ENCODE measurements at regions not wholly inside any gene's neighbourhood (a gene's known extent, or its start where the extent isn't known, plus 50 kb on each side); places are given as distances from the start of the nearest gene placed in this dataset.
"Not testable (repeated sequence)": the region's sequence is repeated elsewhere in the genome, so short reads cannot be mapped to it uniquely, and the experiment has no call there.

GRCh38 chr2:54040250-54040649 is 69.5 kb upstream of the PSME4 start:
- dilution Hi-C loops (cut with MboI; ENCODE audit: extremely low pct_ligation_motif_present, low sequenced_read_pairs): no loop called here
- no peak for FAIRE-seq
- TF ChIP-seq, protein P1, sequence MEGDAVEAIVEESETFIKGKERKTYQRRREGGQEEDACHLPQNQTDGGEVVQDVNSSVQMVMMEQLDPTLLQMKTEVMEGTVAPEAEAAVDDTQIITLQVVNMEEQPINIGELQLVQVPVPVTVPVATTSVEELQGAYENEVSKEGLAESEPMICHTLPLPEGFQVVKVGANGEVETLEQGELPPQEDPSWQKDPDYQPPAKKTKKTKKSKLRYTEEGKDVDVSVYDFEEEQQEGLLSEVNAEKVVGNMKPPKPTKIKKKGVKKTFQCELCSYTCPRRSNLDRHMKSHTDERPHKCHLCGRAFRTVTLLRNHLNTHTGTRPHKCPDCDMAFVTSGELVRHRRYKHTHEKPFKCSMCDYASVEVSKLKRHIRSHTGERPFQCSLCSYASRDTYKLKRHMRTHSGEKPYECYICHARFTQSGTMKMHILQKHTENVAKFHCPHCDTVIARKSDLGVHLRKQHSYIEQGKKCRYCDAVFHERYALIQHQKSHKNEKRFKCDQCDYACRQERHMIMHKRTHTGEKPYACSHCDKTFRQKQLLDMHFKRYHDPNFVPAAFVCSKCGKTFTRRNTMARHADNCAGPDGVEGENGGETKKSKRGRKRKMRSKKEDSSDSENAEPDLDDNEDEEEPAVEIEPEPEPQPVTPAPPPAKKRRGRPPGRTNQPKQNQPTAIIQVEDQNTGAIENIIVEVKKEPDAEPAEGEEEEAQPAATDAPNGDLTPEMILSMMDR (optimal IDR thresholded peaks at IDR 0.05 in 1 of 3, IDR thresholded peaks at IDR 0.05 in 1 of 3, conservative IDR thresholded peaks at IDR 0.05 in 1 of 3; ENCODE audit: extremely low read depth in 1 of 3, insufficient read depth in 2 of 3, low read length in 3 of 3): no peak
- no peak for TF ChIP-seq EZH2 (IDR thresholded peaks at IDR 0.05; ENCODE audit: low read length)
- H3K9me1 ChIP-seq (ENCODE audit: control insufficient read depth, extremely low read depth, insufficient read depth, low read length): no peaks in the 10 kb centered on the region
- no peaks in the 10 kb centered on the region for H3K79me2 ChIP-seq (ENCODE audit: control insufficient read depth, insufficient read depth, low read length)
- no peak overlapping the region for H2AFZ ChIP-seq (ENCODE audit: control insufficient read depth, low read length)
- H3K9ac ChIP-seq (ENCODE audit: control insufficient read depth, extremely low read depth, insufficient read depth, low read length): no peak overlapping the region
- no peaks in the 10 kb centered on the region for H3K36me3 ChIP-seq (ENCODE audit: control insufficient read depth in 2 of 2, extremely low read depth in 1 of 2, insufficient read depth in 2 of 2, low read length in 2 of 2)
- H3K9me3 ChIP-seq (ENCODE audit: control insufficient read depth, low read depth, low read length): peaks cover 2% of the 10 kb centered on the region
- H3K27me3 ChIP-seq (ENCODE audit: control insufficient read depth, extremely low read depth, insufficient read depth, low read length): no peaks in the 10 kb centered on the region
- H3K4me2 ChIP-seq (ENCODE audit: control insufficient read depth, extremely low read depth, insufficient read depth, low read depth, low read length): no peak overlapping the region
- no peak overlapping the region for H3K27ac ChIP-seq (ENCODE audit: control insufficient read depth, insufficient read depth, low read length)
- H3K4me3 ChIP-seq (ENCODE audit: control insufficient read depth in 2 of 3, extremely low read depth in 1 of 3, insufficient read depth in 2 of 3, low read depth in 1 of 3, low read length in 3 of 3): no peak overlapping the region
- no peak for DNase-seq (ENCODE audit: low read depth, low spot score)
- peaks cover 17% of the 10 kb centered on the region for H3K4me1 ChIP-seq (ENCODE audit: control insufficient read depth, extremely low read depth, insufficient read depth, low read length)
- H4K20me1 ChIP-seq (ENCODE audit: control insufficient read depth, extremely low read depth, insufficient read depth, low read length): no peaks in the 10 kb centered on the region

GRCh38 chr2:54038835-54039234 is 68.0 kb upstream of the PSME4 start:
- H3K9ac ChIP-seq (ENCODE audit: control insufficient read depth, extremely low read depth, insufficient read depth, low read length): no peak overlapping the region
- DNase-seq (ENCODE audit: low read depth, low spot score): no peak
- dilution Hi-C loops (cut with MboI; ENCODE audit: extremely low pct_ligation_motif_present, low sequenced_read_pairs): no loop called here
- no peak overlapping the region for H2AFZ ChIP-seq (ENCODE audit: control insufficient read depth, low read length)
- no peaks in the 10 kb centered on the region for H3K27me3 ChIP-seq (ENCODE audit: control insufficient read depth, extremely low read depth, insufficient read depth, low read length)
- peak; percentile 72 for FAIRE-seq
- H3K27ac ChIP-seq (ENCODE audit: control insufficient read depth, insufficient read depth, low read length): no peak overlapping the region
- no peaks in the 10 kb centered on the region for H3K9me1 ChIP-seq (ENCODE audit: control insufficient read depth, extremely low read depth, insufficient read depth, low read length)
- no peaks in the 10 kb centered on the region for H4K20me1 ChIP-seq (ENCODE audit: control insufficient read depth, extremely low read depth, insufficient read depth, low read length)
- no peaks in the 10 kb centered on the region for H3K36me3 ChIP-seq (ENCODE audit: control insufficient read depth in 2 of 2, extremely low read depth in 1 of 2, insufficient read depth in 2 of 2, low read length in 2 of 2)
- TF ChIP-seq, protein P1 (optimal IDR thresholded peaks at IDR 0.05 in 1 of 3, IDR thresholded peaks at IDR 0.05 in 1 of 3, conservative IDR thresholded peaks at IDR 0.05 in 1 of 3; ENCODE audit: extremely low read depth in 1 of 3, insufficient read depth in 2 of 3, low read length in 3 of 3): no peak
- no peak for TF ChIP-seq EZH2 (IDR thresholded peaks at IDR 0.05; ENCODE audit: low read length)
- no peak overlapping the region for H3K4me3 ChIP-seq (ENCODE audit: control insufficient read depth in 2 of 3, extremely low read depth in 1 of 3, insufficient read depth in 2 of 3, low read depth in 1 of 3, low read length in 3 of 3)
- peak overlapping the region; percentile 1 for H3K4me2 ChIP-seq (ENCODE audit: control insufficient read depth, extremely low read depth, insufficient read depth, low read depth, low read length)
- peaks cover 11% of the 10 kb centered on the region for H3K4me1 ChIP-seq (ENCODE audit: control insufficient read depth, extremely low read depth, insufficient read depth, low read length)
- H3K79me2 ChIP-seq (ENCODE audit: control insufficient read depth, insufficient read depth, low read length): no peaks in the 10 kb centered on the region
- H3K9me3 ChIP-seq (ENCODE audit: control insufficient read depth, low read depth, low read length): no peaks in the 10 kb centered on the region

DNA sequence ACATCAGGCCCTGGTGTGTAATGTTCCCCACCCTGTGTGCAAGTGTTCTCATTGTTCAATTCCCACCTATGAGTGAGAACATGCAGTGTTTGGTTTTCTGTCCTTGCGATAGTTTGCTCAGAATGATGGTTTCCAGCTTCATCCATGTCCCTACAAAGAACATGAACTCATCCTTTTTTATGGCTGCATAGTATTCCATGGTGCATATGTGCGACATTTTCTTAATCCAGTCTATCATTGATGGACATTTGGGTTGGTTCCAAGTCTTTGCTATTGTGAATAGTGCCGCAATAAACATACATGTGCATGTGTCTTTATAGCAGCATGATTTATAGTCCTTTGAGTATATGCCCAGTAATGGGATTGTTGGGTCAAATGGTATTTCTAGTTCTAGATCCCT is 60.5 kb upstream of the PSME4 start:
- H4K20me1 ChIP-seq (ENCODE audit: control insufficient read depth, extremely low read depth, insufficient read depth, low read length); H3K9me1 ChIP-seq (ENCODE audit: control insufficient read depth, extremely low read depth, insufficient read depth, low read length); H3K9me3 ChIP-seq (ENCODE audit: control insufficient read depth, low read depth, low read length); H3K4me2 ChIP-seq (ENCODE audit: control insufficient read depth, extremely low read depth, insufficient read depth, low read depth, low read length); H3K4me1 ChIP-seq (ENCODE audit: control insufficient read depth, extremely low read depth, insufficient read depth, low read length); H2AFZ ChIP-seq (ENCODE audit: control insufficient read depth, low read length); H3K36me3 ChIP-seq (ENCODE audit: control insufficient read depth in 2 of 2, extremely low read depth in 1 of 2, insufficient read depth in 2 of 2, low read length in 2 of 2); FAIRE-seq; H3K9ac ChIP-seq (ENCODE audit: control insufficient read depth, extremely low read depth, insufficient read depth, low read length); H3K27me3 ChIP-seq (ENCODE audit: control insufficient read depth, extremely low read depth, insufficient read depth, low read length); H3K79me2 ChIP-seq (ENCODE audit: control insufficient read depth, insufficient read depth, low read length); H3K27ac ChIP-seq (ENCODE audit: control insufficient read depth, insufficient read depth, low read length); H3K4me3 ChIP-seq (ENCODE audit: control insufficient read depth in 2 of 3, extremely low read depth in 1 of 3, insufficient read depth in 2 of 3, low read depth in 1 of 3, low read length in 3 of 3); DNase-seq (ENCODE audit: low read depth, low spot score); dilution Hi-C loops (cut with MboI; ENCODE audit: extremely low pct_ligation_motif_present, low sequenced_read_pairs): not testable (repeated sequence)

Measured in keratinocyte (primary cell).